ENCODE measurements at regions not wholly inside any gene's neighbourhood (a gene's known extent, or its start where the extent isn't known, plus 50 kb on each side); places are given as distances from the start of the nearest gene placed in this dataset.
A peak's percentile ranks its signal among the peaks of the same experiment; 100 is the strongest.
"Not testable (repeated sequence)": the region's sequence is repeated elsewhere in the genome, so short reads cannot be mapped to it uniquely, and the experiment has no call there.

DNA sequence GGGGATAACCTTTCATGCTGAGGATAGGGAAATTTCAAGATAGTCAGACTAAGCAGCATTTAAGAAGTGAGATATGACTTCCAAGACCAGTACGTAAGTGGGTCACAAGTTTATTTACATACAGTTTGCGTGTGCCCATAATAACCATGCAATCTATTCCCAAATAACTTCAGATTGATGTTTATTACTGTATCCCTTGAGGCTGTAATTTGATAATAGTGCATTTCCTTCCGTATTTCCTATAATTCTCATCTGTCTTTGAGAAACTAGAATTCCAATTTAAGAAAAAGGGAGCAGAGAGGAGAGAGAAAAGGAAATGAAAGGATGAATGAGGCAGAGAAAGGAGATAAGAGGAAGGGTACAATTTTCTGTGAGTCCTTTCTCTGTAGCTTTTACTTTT is 1073.1 kb downstream of the EPHA3 start:
- H3K4me1 ChIP-seq (ENCODE audit: control insufficient read depth, insufficient read depth, low read length), result no peaks in the 10 kb centered on the region
- H3K27me3 ChIP-seq (ENCODE audit: control insufficient read depth in 1 of 2, insufficient read depth in 2 of 2, low read length in 2 of 2), result no peaks in the 10 kb centered on the region
- H3K36me3 ChIP-seq (ENCODE audit: control insufficient read depth in 2 of 2, insufficient read depth in 2 of 2, low read length in 2 of 2), result no peaks in the 10 kb centered on the region
- no peak overlapping the region for H3K4me3 ChIP-seq (ENCODE audit: low read length in 2 of 2)
- no peak overlapping the region for H3K9ac ChIP-seq (ENCODE audit: low read length in 2 of 2)
- no peaks in the 10 kb centered on the region for H3K9me3 ChIP-seq (ENCODE audit: control insufficient read depth in 2 of 2, low read length in 2 of 2)
- H3K27ac ChIP-seq (ENCODE audit: low read length), result no peak overlapping the region

GRCh38 chr3:90182291-90182976 is 1075.0 kb downstream of the EPHA3 start:
- not testable (repeated sequence) for H3K9me3 ChIP-seq (ENCODE audit: control insufficient read depth in 2 of 2, low read length in 2 of 2); H3K27ac ChIP-seq (ENCODE audit: low read length); H3K4me1 ChIP-seq (ENCODE audit: control insufficient read depth, insufficient read depth, low read length); H3K36me3 ChIP-seq (ENCODE audit: control insufficient read depth in 2 of 2, insufficient read depth in 2 of 2, low read length in 2 of 2); H3K9ac ChIP-seq (ENCODE audit: low read length in 2 of 2); H3K27me3 ChIP-seq (ENCODE audit: control insufficient read depth in 1 of 2, insufficient read depth in 2 of 2, low read length in 2 of 2)
- peak overlapping the region; percentile 60 to 70 for H3K4me3 ChIP-seq (ENCODE audit: low read length in 2 of 2)

DNA sequence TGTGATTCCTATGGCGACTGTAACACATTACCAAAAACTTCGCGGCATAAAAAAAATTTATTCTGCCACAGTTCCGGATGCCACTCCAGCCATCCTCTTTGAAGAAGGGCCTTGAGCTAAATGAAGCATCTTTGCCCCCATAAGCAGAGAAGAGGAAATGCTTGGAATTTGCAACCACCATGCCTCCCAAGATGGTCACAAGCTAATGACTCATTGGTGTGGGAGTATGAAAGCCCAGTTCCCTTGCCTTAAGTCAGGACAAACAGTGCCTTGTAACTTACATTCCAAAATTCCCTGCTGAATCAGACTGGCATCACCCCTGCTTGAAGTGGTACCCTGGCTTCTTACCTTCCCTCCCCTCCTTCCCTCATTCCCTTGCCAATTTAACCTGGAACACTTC is 1077.4 kb downstream of the EPHA3 start:
- Histone ChIP-seq H3K9me3 (ENCODE audit: control insufficient read depth in 2 of 2, low read length in 2 of 2) (no peaks in the 10 kb centered on the region), H3K27ac (ENCODE audit: low read length) (no peak overlapping the region), H3K4me1 (ENCODE audit: control insufficient read depth, insufficient read depth, low read length) (no peaks in the 10 kb centered on the region), H3K27me3 (ENCODE audit: control insufficient read depth in 1 of 2, insufficient read depth in 2 of 2, low read length in 2 of 2) (no peaks in the 10 kb centered on the region), H3K9ac (ENCODE audit: low read length in 2 of 2) (no peak overlapping the region), H3K36me3 (ENCODE audit: control insufficient read depth in 2 of 2, insufficient read depth in 2 of 2, low read length in 2 of 2) (no peaks in the 10 kb centered on the region), H3K4me3 (ENCODE audit: low read length in 2 of 2) (no peak overlapping the region)

DNA sequence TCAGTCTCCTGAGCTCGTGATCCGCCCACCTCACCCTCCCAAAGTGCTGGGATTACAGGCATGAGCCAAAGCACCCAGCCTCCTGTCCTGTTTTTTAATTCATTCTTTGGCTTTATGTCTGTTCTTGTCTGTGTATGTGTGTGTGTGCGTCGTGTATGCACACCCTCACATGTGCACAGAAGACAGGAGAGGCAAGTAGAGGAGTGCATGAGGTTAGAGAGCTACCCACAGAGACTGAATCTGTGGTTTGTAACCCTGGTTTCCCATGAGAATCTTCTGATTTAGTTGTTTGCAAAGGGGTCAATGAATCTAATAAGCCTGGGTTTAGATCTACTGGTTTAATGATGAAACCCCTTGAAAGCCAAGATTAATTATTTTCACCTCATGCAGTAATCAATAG is 1090.0 kb downstream of the EPHA3 start:
- not testable (repeated sequence) for H3K4me1 ChIP-seq (ENCODE audit: control insufficient read depth, insufficient read depth, low read length); H3K9ac ChIP-seq (ENCODE audit: low read length in 2 of 2); H3K27ac ChIP-seq (ENCODE audit: low read length); H3K36me3 ChIP-seq (ENCODE audit: control insufficient read depth in 2 of 2, insufficient read depth in 2 of 2, low read length in 2 of 2); H3K9me3 ChIP-seq (ENCODE audit: control insufficient read depth in 2 of 2, low read length in 2 of 2); H3K27me3 ChIP-seq (ENCODE audit: control insufficient read depth in 1 of 2, insufficient read depth in 2 of 2, low read length in 2 of 2); H3K4me3 ChIP-seq (ENCODE audit: low read length in 2 of 2)

DNA sequence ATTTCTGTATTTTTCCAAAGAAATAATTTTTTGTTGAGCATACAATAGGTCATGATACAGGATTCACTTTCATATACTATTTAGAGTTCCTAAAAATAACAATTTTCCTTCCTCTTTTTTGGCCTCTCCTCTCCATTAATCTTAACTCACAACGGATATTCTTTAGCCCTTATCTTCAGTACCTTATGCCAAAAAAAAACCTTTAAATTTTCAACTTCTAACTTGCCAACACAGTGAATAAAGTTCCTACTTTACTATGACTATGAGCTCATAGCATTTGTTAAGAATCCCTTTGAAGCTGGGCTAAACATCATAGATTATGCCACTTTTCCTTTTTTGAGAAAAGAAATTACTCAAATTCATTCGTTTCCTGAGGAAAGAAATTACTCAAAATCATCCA is 1095.5 kb downstream of the EPHA3 start:
- H3K9ac ChIP-seq (ENCODE audit: low read length in 2 of 2); H3K27ac ChIP-seq (ENCODE audit: low read length); H3K36me3 ChIP-seq (ENCODE audit: control insufficient read depth in 2 of 2, insufficient read depth in 2 of 2, low read length in 2 of 2); H3K9me3 ChIP-seq (ENCODE audit: control insufficient read depth in 2 of 2, low read length in 2 of 2); H3K4me1 ChIP-seq (ENCODE audit: control insufficient read depth, insufficient read depth, low read length); H3K4me3 ChIP-seq (ENCODE audit: low read length in 2 of 2); H3K27me3 ChIP-seq (ENCODE audit: control insufficient read depth in 1 of 2, insufficient read depth in 2 of 2, low read length in 2 of 2): not testable (repeated sequence)

DNA sequence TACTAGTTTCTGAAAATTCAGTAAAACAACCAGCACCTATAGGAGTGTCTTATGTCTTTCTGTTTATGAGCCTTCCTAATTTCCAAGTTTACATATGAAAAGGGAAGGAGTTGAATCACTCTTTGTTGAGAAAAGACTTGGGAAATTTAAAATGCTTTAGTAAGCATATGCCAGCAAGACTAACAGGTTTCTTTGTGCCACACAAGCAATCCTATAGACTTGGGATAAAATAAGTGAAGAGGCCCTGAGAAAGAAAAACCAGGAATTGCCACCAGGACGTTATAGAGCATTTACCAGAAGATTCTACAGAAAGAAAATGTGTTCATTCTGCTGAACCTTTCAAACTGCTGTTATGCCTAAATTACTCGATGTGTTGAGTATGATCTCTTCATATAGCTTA is 1099.1 kb downstream of the EPHA3 start:
- not testable (repeated sequence) for H3K27ac ChIP-seq (ENCODE audit: low read length); H3K4me3 ChIP-seq (ENCODE audit: low read length in 2 of 2); H3K36me3 ChIP-seq (ENCODE audit: control insufficient read depth in 2 of 2, insufficient read depth in 2 of 2, low read length in 2 of 2); H3K27me3 ChIP-seq (ENCODE audit: control insufficient read depth in 1 of 2, insufficient read depth in 2 of 2, low read length in 2 of 2); H3K9ac ChIP-seq (ENCODE audit: low read length in 2 of 2); H3K9me3 ChIP-seq (ENCODE audit: control insufficient read depth in 2 of 2, low read length in 2 of 2); H3K4me1 ChIP-seq (ENCODE audit: control insufficient read depth, insufficient read depth, low read length)

DNA sequence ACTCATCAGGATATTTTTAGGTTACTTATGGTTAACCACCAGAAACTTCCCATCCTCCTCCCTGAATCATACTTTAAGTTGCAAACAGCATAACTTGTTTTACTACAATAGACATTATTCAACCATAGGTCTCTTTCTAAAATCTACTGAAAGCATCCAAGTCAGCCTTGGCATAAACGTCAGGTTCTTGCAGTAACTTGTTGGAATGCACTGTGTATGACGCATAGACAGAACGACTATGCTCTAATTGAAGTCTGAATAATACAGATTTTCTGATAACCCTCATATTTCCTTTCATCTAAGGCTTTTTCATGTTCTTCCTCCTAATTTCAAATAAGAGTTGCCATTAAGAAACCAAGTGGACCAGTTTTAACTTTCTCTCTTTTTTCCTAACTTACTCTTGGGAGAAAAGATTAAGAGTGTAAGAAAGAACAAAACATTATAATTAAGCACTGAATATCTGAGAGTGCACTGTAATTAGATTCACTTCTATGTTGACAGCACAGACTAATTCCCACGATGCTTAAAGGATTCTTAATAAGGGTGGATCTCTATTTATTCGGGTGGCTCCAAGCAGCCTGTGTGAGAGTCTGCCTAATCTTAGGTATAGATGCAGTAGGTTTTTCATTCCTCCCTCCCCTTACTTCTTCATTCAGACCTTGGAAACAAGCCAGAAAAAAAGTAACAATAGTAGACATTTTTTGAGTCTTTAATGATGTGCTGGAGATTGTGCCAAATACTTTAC is 1100.1 kb downstream of the EPHA3 start:
- not testable (repeated sequence) for H3K9me3 ChIP-seq (ENCODE audit: control insufficient read depth in 2 of 2, low read length in 2 of 2); H3K4me3 ChIP-seq (ENCODE audit: low read length in 2 of 2); H3K36me3 ChIP-seq (ENCODE audit: control insufficient read depth in 2 of 2, insufficient read depth in 2 of 2, low read length in 2 of 2); H3K9ac ChIP-seq (ENCODE audit: low read length in 2 of 2); H3K27ac ChIP-seq (ENCODE audit: low read length); H3K27me3 ChIP-seq (ENCODE audit: control insufficient read depth in 1 of 2, insufficient read depth in 2 of 2, low read length in 2 of 2); H3K4me1 ChIP-seq (ENCODE audit: control insufficient read depth, insufficient read depth, low read length)

DNA sequence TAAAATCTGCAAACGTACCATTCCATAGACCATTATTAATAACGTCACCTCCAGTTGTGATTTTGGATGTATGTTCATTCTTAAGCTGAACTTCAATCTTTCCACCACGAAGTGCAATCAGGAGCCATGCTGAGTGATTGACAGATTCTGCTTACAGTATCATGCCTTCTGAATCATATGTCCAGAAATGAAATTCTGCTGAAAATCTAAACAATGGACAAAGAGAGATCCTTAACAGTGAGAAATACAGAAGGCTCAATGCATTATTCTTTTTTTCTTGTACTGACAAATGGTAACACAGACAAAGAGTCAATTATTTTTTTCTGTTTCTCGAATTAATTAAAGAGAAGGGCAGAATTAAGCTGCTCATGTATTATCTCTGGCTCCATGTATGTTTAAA is 1114.5 kb downstream of the EPHA3 start:
- H3K9me3 ChIP-seq (ENCODE audit: control insufficient read depth in 2 of 2, low read length in 2 of 2), result peaks cover 0 to 4% of the 10 kb centered on the region in 2 donors
- H3K27ac ChIP-seq (ENCODE audit: low read length), result no peak overlapping the region
- no peak overlapping the region for H3K9ac ChIP-seq (ENCODE audit: low read length in 2 of 2)
- no peaks in the 10 kb centered on the region for H3K27me3 ChIP-seq (ENCODE audit: control insufficient read depth in 1 of 2, insufficient read depth in 2 of 2, low read length in 2 of 2)
- H3K4me3 ChIP-seq (ENCODE audit: low read length in 2 of 2), result no peak overlapping the region
- H3K4me1 ChIP-seq (ENCODE audit: control insufficient read depth, insufficient read depth, low read length), result no peaks in the 10 kb centered on the region
- no peaks in the 10 kb centered on the region for H3K36me3 ChIP-seq (ENCODE audit: control insufficient read depth in 2 of 2, insufficient read depth in 2 of 2, low read length in 2 of 2)

- H3K27me3 ChIP-seq (ENCODE audit: control insufficient read depth in 1 of 2, insufficient read depth in 2 of 2, low read length in 2 of 2), result no peaks in the 10 kb centered on the region
- no peaks in the 10 kb centered on the region for H3K4me1 ChIP-seq (ENCODE audit: control insufficient read depth, insufficient read depth, low read length)
- H3K9ac ChIP-seq (ENCODE audit: low read length in 2 of 2), result no peak overlapping the region
- H3K36me3 ChIP-seq (ENCODE audit: control insufficient read depth in 2 of 2, insufficient read depth in 2 of 2, low read length in 2 of 2), result no peaks in the 10 kb centered on the region
- peaks cover 3% of the 10 kb centered on the region in 2 donors for H3K9me3 ChIP-seq (ENCODE audit: control insufficient read depth in 2 of 2, low read length in 2 of 2)
- peak overlapping the region in 1 of 2 donors; percentile 3 for H3K4me3 ChIP-seq (ENCODE audit: low read length in 2 of 2)
- H3K27ac ChIP-seq (ENCODE audit: low read length), result no peak overlapping the region
Observed at GRCh38 chr3:90241481-90241880, 1134.1 kb downstream of the EPHA3 start.

DNA sequence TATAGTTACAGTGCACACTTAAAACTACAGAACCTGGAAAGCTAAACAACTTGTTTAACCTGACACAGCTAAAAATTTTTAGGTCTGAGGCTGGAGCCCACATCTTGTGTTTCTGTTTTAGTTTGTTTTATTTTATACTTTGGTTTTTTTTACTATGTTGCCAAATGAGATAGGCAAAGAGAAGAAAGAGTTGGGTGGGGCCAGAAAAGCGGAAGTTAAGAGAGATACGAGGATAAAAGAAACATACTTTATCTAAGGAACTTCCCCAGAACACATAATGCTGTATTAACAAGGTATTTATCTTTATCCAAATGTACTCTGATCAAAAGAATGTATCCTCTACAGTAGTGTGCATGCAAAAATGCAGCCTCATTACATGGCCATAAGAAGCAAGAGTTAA is 1145.7 kb downstream of the EPHA3 start:
- Histone ChIP-seq H3K27me3 (ENCODE audit: control insufficient read depth in 1 of 2, insufficient read depth in 2 of 2, low read length in 2 of 2) (no peaks in the 10 kb centered on the region), H3K9ac (ENCODE audit: low read length in 2 of 2) (no peak overlapping the region), H3K9me3 (ENCODE audit: control insufficient read depth in 2 of 2, low read length in 2 of 2) (no peaks in the 10 kb centered on the region), H3K4me3 (ENCODE audit: low read length in 2 of 2) (no peak overlapping the region), H3K27ac (ENCODE audit: low read length) (no peak overlapping the region), H3K36me3 (ENCODE audit: control insufficient read depth in 2 of 2, insufficient read depth in 2 of 2, low read length in 2 of 2) (no peaks in the 10 kb centered on the region), H3K4me1 (ENCODE audit: control insufficient read depth, insufficient read depth, low read length) (no peaks in the 10 kb centered on the region)
